ENCODE measurements at regions not wholly inside any gene's neighbourhood (a gene's known extent, or its start where the extent isn't known, plus 50 kb on each side); places are given as distances from the start of the nearest gene placed in this dataset.

GRCh38 chr9:95645992-95646391 is 129.2 kb upstream of the PTCH1 start:
- TF ChIP-seq CTCF (IDR thresholded peaks at IDR 0.05) (no peak), EP300 (IDR thresholded peaks at IDR 0.05) (no peak)
